A673 (cell line): ENCODE measurements at regions not wholly inside any gene's neighbourhood (a gene's known extent, or its start where the extent isn't known, plus 50 kb on each side); places are given as distances from the start of the nearest gene placed in this dataset.

ENCODE experiments used
- BruUV-seq: library from RNA; stranded (reverse); fragments of 400-500 nt; replicated peaks from 2 replicates; lab custom pipeline; 2021; lab: Mats Ljungman, UMichigan
- CTCF ChIA-PET: fragments of 300-600 bp; sonication (Branson Sonifier 250); formaldehyde crosslinking; loops from one replicate; lab custom pipeline; 2022; ENCODE audit warnings: antibody characterized with exemption; lab: Charles Lee
- POLR2A ChIA-PET: fragments of 300-600 bp; sonication (Branson Sonifier 250); formaldehyde crosslinking; loops from one replicate; lab custom pipeline; 2022; ENCODE audit warnings: antibody characterized with exemption; ENCODE audit not compliant: low non-redundant PET; lab: Charles Lee
- DNase-seq: peaks from one replicate; pipeline ENCODE4 v3.0.0-alpha.2; 2015; ENCODE audit warnings: low spot score
- H3K27ac ChIP-seq: fragments of 200-600 bp; sonication (generic); 2 replicates; pipeline ENCODE4 v1.5.1; 2016; ENCODE audit warnings: mixed run types, low read depth, mild to moderate bottlenecking, mixed read lengths, antibody characterized with exemption, low read length; ENCODE audit not compliant: poor library complexity, severe bottlenecking
- H3K27me3 ChIP-seq: fragments of 200-600 bp; sonication (generic); replicated peaks from 2 replicates; pipeline ENCODE4 v1.6.1; 2017; ENCODE audit warnings: mixed run types, low read depth, mild to moderate bottlenecking, mixed read lengths, antibody characterized with exemption, low read length; ENCODE audit not compliant: insufficient read depth, poor library complexity
- H3K36me3 ChIP-seq: fragments of 200-600 bp; sonication (generic); 2 replicates; pipeline ENCODE4 v1.6.1; 2016; ENCODE audit warnings: mixed run types, mild to moderate bottlenecking, mixed read lengths, antibody characterized with exemption, low read length; ENCODE audit not compliant: insufficient read depth, poor library complexity, severe bottlenecking
- H3K4me1 ChIP-seq: fragments of 200-600 bp; sonication (generic); 2 replicates; pipeline ENCODE4 v1.6.1; 2017; ENCODE audit warnings: mixed run types, mild to moderate bottlenecking, mixed read lengths, antibody characterized with exemption, low read length; ENCODE audit not compliant: insufficient read depth, poor library complexity, severe bottlenecking
- H3K4me3 ChIP-seq: fragments of 200-600 bp; sonication (generic); 2 replicates; pipeline ENCODE4 v1.5.1; 2016; ENCODE audit warnings: low read depth, mixed run types, mild to moderate bottlenecking, mixed read lengths, low read length; ENCODE audit not compliant: poor library complexity, severe bottlenecking
- H3K9me3 ChIP-seq: fragments of 200-600 bp; sonication (generic); 2 replicates; pipeline ENCODE4 v1.6.1; 2016; ENCODE audit warnings: mixed run types, low read depth, mild to moderate bottlenecking, mixed read lengths, antibody characterized with exemption, low read length; ENCODE audit not compliant: poor library complexity, severe bottlenecking
- EZH2 ChIP-seq: fragments of 200-600 bp; sonication (generic); IDR thresholded peaks from 2 replicates; pipeline ENCODE4 v1.6.1; 2017; ENCODE audit warnings: borderline replicate concordance, low read depth, mild to moderate bottlenecking, mixed read lengths, antibody characterized with exemption, low read length; ENCODE audit not compliant: poor library complexity, severe bottlenecking
- intact Hi-C: fragments of 100-400 bp; cut with micrococcal nuclease; formaldehyde crosslinking; loops from one replicate; pipeline ENCODE4 v1.10.0; 2022; ENCODE audit not compliant: unreplicated experiment
- TF ChIP-seq, protein P1 (sequence below): fragments of 300-800, 200-600 bp; sonication (generic); conservative IDR thresholded peaks from 2 replicates; pipeline ENCODE4 v1.5.1; 2017; ENCODE audit warnings: low read depth, mild to moderate bottlenecking, antibody characterized with exemption, low read length, moderate library complexity, mixed read lengths

DNA sequence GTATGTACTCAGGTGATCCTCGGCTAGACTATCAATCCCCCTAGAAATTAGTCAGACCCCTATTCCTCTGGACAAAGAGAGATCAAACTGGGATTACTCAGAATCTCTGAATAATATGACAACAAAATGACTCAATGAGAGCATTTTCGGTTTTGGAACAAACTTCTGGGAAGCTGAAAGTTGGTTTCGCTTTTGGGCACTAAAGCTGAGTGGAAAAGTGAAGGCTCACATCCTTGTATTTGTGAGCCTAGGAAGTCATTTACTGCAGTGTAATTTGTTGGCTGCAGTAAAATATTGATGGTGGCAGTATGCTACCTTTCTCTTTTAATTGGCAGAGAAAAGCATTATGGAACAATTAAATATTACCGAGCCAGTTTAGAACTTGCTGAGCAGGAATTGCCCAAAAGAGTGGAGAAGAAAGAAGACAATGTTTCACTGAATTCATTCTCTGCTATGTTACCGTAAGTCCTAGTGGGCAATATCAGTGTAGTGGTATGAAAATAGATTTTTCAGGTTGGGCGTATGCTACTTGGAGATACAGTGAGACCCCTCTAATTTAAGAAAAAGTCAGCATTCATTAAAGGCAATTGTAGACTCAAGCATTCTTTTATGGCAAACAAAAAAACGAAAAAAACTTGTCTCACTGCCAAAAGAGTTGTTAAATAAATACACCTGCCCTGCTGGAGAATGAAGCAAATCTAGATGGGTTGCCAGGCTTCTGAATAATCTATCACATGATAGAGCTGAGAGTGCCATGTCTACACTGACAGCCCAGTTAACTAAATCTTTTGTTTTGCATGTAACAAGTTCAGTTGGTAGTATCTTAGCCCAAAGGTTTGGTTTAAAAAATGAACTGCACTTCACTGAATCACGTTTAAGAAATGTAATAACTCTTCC lies 69.6 kb downstream of the AGTR2 start:
- Histone ChIP-seq H3K4me1 (no peaks in the 10 kb centered on the region), H3K36me3 (no peaks in the 10 kb centered on the region), H3K27me3 (no peaks in the 10 kb centered on the region), H3K27ac (no peak overlapping the region), H3K4me3 (no peak overlapping the region), H3K9me3 (no peaks in the 10 kb centered on the region)
- no TSS peak for BruUV-seq
- ChIA-PET CTCF (no interaction called here), POLR2A (no interaction called here)
- TF ChIP-seq, protein P1, sequence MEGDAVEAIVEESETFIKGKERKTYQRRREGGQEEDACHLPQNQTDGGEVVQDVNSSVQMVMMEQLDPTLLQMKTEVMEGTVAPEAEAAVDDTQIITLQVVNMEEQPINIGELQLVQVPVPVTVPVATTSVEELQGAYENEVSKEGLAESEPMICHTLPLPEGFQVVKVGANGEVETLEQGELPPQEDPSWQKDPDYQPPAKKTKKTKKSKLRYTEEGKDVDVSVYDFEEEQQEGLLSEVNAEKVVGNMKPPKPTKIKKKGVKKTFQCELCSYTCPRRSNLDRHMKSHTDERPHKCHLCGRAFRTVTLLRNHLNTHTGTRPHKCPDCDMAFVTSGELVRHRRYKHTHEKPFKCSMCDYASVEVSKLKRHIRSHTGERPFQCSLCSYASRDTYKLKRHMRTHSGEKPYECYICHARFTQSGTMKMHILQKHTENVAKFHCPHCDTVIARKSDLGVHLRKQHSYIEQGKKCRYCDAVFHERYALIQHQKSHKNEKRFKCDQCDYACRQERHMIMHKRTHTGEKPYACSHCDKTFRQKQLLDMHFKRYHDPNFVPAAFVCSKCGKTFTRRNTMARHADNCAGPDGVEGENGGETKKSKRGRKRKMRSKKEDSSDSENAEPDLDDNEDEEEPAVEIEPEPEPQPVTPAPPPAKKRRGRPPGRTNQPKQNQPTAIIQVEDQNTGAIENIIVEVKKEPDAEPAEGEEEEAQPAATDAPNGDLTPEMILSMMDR = no peak
- TF ChIP-seq EZH2 = no peak
- intact Hi-C loops = no loop called here
- no peak for DNase-seq

DNA sequence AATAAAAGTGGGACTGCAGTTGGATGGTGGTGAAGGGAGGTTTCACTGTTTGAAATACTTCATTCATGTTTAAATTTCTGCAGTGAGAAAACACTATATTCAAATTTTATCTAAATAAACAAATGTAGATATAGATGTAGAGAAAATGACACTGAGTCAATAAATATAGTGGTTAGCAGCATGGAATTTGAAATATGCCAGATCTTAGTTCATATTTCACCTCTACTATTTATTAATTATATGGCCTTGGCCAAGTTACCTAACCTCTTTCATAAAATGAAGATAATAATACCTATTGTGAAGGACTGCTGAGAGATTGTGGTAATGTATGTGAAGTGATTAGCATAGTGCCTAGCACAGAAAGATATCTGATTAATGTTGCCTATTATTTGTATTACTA lies 70.5 kb downstream of the AGTR2 start:
- H3K27ac ChIP-seq = no peak overlapping the region
- no peaks in the 10 kb centered on the region for H3K9me3 ChIP-seq
- CTCF ChIA-PET = no interaction called here
- no peak for DNase-seq
- POLR2A ChIA-PET = no interaction called here
- intact Hi-C loops = no loop called here
- no peaks in the 10 kb centered on the region for H3K4me1 ChIP-seq
- H3K36me3 ChIP-seq = no peaks in the 10 kb centered on the region
- H3K27me3 ChIP-seq = no peaks in the 10 kb centered on the region
- no peak overlapping the region for H3K4me3 ChIP-seq
- TF ChIP-seq EZH2 = no peak
- TF ChIP-seq, protein P1 = no peak
- no TSS peak for BruUV-seq

DNA sequence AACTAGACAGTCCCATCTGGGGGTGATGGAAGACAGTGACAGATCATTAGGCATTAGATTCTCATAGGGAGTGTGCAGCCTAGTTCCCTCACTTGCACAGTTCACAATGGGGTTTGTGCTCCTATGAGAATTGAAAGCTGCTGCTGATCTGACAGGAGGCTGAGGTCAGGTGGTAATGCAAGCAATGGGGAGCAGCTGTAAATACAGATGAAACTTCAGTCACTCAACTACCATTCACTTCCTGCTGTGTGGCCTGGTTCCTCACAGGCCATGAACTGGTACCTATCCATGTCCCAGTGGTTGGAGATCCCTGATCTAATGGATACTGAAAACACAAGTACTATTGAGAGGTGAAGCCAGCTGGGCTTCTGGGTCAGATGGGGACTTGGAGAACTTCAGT lies 72.5 kb downstream of the AGTR2 start:
- Histone ChIP-seq H3K4me3 (no peak overlapping the region), H3K9me3 (no peaks in the 10 kb centered on the region), H3K36me3 (no peaks in the 10 kb centered on the region), H3K27ac (no peak overlapping the region), H3K4me1 (no peaks in the 10 kb centered on the region), H3K27me3 (no peaks in the 10 kb centered on the region)
- no peak for DNase-seq
- intact Hi-C loops = no loop called here
- TF ChIP-seq, protein P1 = no peak
- TF ChIP-seq EZH2 = no peak
- BruUV-seq = no TSS peak
- POLR2A ChIA-PET = no interaction called here
- CTCF ChIA-PET = no interaction called here
